Activated T-cell treated with anti-CD3 and anti-CD28 coated beads, Interleukin-2, amount 50 U/mL, for 1 hour (primary cell): ENCODE measurements at regions not wholly inside any gene's neighbourhood (a gene's known extent, or its start where the extent isn't known, plus 50 kb on each side); places are given as distances from the start of the nearest gene placed in this dataset.
A peak's percentile ranks its signal among the peaks of the same experiment; 100 is the strongest.

Experiments used
- DNase-seq: peaks from one replicate; pipeline ENCODE4 v3.0.0-alpha.2; 2020

DNA sequence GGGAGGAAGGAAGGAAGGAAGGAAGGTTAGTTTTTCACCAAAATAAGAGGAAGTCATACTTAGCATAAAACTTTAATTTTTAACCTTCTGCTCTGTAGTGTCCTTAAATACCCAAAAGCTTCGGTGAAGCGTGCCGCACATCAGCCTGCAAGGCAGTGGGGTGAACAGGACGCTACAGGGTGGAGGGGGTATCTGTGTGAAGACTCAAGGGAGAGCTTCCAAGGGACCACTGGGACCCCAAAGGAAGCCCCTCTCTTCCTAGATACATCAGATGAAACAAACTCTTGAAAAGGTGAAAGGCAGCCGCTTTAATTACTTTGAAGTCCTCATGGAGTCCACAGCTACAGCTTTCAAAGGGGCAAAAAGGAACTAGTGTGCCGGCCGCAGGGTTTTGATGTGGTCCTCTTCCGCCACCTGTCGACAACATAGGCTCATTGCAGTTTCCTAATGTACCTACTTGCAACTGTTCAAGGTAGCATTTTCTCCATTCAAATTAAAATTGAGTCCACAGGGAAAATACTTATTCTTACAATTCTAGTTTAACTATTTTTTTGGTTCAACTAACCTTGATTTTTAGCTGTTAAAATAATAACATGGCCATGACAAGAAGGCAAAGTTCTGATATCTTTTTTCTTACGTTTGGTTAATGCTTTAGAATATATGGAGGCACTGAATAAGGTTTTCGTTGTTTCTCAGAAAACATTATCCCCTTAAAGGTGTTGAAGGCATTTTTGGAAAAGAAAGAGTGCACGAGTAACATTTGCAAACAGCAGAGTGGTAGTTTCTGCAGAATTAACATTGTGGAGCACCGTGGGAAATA lies 135.0 kb upstream of the RIPOR2 start:
- DNase-seq = peak; percentile 76

DNA sequence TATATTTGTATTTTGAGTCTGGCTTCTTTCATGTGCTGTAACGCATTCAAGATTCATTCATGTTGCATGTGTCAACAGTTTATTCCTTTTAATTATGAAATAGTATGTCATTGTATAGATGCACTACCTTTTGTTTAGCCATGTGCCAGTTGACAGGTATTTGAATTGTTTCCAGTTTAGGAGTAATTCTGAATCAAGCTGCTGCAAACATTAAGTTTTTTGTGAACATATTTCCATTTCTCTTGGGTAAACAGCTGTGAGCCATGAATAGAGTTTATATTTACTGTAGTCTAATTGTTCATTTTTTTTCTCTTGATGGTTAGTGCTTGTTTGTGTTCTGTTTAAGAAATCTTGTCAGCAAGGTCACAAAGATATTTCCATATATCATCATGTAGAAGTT lies 142.4 kb upstream of the RIPOR2 start:
- DNase-seq = no peak

DNA sequence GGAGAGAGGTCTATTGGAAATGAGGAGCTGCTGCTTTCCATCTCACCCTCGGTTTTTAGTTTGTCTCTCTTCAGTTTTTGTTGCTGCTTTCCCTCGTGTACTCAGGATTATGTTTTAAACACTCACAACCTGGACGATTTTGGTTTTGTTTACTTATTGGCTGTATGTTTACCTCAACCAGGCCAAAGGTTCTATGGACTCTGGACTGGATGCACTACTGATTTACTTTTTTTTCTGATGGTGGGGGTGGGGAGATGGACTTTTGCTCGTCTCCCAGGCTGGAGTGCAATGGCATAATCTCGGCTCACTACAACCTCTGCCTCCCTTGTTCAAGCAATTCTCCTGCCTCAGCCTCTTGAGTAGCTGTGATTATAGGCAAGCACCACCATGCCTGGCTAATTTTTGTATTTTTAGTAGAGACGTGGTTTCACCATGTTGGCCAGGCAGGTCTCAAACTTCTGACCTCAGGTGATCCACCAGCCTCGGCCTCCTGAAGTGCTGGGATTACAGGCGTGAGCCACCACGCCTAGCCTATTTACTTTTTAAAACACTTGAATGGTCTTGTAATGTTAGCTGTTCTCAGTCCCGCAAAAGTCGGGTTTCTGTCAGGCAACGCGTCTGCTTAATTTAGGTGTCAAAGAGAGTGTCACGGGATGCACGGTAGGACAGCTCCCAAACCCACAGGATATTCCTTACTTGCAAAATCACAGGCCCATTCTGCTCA lies 148.2 kb upstream of the RIPOR2 start:
- DNase-seq = no peak

DNA sequence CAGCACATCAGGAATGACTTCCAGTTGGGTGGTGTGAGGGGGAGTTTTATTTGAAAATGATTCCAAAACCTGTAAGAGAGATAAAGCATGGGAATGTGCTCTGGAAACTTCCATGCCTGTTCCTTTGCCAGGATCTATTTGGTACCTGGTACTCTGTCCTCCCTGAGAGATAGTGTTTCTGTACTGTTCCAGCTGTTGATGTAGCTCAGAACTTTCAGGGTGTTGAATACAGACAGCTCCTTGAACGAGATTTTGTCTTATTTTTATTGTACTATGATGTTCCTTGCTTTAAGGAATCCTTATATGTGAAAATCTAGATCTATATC lies 148.7 kb upstream of the RIPOR2 start:
- no peak for DNase-seq

DNA sequence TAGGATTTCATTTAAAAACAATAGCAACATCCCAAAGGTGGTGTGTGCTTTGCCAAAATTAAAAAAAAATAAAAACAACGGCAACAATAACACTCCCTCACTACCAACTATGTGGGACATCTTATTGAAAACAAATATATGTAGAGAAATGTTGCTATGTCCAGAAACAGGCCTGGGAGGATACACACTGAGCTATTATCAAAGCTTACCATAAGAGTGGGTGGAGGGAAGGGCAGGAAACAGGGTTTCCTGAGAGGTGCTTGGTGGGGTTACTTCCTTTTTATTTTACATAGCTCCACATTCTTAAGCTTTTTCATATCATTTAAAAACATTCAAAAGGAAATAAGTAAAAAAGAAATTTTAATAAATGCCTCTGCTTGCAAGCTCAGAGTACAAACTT lies 150.0 kb upstream of the RIPOR2 start:
- no peak for DNase-seq

DNA sequence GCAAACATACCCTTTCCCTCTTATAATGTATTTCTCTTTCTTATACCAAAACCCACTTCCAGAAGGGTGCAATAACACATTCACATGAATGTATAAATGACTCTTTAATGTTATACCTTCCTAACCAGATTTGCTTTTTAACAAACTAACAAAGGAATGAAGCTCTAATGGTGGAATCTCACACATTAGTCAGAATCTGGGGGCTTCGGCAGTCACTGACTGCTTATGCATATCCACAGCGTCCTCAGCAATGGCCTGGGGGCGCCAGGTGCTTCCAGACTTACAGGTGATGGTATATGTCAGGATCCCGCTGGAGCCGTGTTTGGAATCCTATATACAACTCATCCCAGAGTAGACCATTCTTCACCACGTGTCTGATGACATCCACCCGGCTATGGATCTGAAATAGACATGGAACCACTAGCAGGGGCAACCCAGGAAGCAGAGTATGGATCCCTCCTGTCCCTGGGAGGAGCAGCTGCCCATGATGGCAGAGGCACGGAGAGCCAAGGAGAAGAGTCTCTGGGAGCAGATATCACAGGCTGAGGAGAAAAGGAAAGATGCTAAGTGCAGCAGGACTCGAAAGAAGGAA lies 150.8 kb upstream of the RIPOR2 start:
- no peak for DNase-seq

DNA sequence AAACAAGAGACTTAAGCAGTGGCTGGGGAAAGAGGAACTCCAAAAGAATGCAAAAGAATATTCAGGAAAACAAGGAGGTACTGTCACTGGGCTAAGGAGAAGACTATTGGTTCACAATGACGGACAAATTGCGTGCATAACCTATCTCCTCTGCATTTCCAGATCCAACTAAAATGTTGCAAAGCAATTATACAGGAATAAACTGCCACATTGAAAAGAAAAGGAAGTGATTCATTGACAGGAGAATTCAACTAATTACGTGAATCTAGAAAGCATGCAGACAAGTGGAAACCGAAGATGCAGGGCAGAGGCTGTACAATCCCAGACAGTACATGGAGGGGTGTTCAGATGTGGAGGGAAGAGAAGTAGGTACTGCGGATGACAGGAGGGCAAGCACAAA lies 152.8 kb upstream of the RIPOR2 start:
- DNase-seq = no peak

DNA sequence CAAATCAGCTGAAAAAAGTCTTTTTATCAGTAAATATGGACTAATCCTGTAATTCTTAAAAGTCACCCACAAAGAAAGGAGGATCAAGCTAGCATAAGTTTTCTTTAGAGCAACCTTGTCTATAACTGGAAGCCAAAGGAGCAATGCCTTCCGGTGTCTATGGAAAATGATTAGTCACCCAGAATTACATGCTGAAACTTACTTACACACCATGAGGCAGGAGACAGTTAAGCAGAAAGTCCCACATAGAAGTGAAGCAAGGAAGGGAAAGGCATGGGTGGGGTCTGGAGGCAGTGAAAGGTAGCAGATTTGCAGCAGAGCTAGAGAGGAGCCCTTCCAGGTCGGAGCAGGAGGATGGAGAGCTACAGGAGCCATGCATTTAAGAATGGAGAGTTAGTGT lies 153.7 kb upstream of the RIPOR2 start:
- DNase-seq = no peak

DNA sequence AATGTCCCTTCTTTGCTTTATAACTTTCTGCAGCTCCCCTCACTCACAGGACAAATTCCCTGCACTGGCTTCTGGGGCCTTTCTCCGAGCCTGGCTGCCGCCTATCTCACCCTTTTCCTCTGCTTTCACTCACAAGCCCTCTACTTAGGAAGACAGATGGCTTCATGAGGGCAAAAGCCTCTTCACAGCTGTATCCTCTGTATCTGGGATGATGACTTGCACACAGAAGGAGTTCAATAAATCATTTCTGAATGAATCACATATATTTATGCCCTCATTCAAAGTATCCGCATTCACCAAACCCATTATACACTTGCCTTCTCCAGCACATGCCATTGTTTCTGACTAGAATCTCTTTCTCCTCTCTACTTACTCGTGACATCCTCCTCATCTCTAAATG lies 159.0 kb upstream of the RIPOR2 start:
- no peak for DNase-seq

DNA sequence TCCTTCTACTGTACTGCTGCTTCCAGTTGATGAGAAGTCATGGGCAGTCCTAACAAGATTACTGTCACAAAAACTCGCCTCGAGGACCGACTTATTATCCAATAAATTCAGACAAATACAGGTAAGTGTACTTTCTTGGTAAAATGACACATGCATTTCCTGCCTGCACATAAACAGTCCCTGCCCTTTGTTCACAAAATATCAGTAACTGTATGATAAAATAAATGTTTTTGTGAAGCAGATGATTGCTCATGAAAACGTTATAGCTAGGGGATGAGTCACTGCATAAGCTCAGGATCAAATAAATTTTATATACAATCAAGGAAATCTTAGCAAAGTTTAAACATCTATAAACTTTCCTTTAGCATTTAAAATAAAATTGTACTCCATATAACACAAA lies 164.5 kb upstream of the RIPOR2 start:
- DNase-seq = no peak

DNA sequence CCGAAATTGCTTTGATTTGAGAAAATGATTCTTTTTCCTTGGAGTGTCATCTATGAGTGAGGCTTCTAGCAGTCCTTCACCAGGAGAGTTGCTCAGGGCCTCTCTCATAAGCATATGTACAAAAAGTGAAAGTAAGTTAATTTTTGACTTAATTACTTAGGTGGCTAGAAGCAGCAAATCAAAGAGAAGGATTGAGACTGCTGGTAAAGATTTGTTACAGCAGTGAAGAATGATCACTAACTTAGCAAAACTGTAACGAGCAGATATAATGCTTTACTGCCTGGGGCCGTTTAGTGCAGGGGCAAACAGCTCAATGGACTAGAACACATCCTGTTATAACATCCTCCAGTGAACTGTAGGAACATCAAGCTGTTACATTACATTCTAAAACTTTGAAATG lies 167.8 kb upstream of the RIPOR2 start:
- no peak for DNase-seq

DNA sequence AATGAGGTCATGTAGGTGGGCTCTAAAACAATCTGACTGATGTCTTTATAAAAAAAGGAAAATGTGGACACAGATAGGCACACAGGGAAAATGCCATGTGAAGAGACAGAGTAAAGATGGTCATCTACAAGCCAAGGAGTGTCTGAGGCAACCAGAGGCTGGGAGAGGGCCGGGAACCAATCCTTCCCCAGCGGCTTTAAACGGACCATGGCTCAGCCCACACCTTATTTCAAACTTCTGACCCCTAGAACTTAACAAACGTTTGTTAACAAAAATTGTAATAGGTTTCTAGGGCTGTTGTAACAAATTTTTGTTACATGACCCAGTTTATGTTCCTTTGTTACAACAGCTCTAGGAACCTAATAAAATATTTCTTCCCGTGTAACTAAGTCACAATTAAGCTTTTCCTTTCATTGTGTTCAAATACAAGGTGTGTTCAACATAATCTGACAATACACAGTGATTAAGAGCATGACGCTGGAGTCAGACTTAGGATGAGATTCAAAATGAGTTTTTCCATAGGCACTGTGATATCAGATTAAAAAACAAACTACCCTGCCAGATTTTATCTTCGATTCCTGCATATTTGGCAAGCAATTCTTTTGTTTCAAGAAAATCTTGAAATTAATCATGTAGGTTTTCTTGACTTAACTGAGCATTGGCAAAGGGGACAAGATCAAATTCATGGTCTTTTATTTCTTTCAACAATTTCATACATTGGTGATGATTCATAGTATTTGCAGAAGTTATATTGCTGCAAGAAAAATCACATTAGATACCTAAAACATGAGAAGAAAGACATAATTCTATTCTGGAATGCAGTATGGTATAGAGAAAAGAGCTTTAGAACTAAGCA lies 169.5 kb upstream of the RIPOR2 start:
- DNase-seq = no peak

DNA sequence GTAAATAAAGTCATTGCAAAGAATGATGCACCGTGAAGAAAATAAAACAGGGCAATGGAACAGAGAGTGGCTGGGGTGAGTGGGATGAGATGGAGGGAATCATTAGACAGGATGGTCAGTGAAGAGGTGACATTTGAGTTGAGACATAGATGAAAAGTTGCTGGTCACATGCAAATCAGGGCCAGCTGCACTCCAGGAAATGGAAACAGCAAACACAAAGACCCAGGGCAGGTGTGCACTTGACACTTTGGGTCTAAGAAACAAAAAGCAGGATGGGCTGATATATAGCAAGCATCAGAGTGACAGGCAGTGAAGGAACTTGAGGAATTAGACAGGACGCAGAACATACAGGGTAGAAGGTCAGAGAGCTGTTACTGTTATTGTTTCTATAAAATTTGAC lies 171.5 kb upstream of the RIPOR2 start:
- DNase-seq = no peak

DNA sequence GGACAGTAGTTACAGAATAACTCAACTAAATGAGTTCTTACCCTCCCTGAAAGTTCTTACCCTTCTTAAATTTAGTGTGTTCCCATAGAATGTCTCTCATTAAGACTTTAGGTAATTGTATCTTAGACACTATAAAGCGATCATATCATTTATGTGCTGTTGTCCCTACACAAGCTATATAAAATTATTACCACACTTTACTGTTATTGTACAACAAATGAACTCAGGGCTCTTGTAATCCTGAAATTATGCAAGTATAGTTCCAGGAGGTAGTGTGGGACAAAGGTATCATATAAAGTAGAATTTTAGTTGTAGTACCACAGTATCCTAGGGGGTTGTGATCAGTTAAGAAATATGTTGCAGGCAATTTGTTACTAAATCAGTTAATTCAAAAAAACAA lies 167.4 kb upstream of the CARMIL1 start:
- DNase-seq = no peak

DNA sequence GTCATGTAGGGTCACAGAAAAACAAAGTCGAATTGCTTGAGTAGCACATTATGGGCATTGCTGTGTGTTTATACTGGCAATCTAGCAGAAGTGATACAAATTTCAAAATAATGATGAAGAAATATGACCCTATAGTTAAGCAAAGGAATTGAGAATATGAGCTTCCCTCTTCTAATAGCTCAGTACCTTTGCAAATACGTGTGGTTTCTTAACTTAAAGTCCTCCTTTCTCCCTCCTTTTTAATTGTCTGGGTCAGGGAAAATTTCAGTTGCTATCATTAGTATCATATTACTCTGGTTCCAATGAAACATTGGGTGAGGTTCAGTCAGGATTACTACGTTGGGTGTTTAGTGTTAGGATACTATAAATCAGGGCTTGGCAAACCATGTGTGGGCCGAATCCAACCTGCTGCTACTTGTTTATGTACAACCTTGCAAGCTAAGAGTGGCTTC lies 166.8 kb upstream of the CARMIL1 start:
- DNase-seq = no peak

DNA sequence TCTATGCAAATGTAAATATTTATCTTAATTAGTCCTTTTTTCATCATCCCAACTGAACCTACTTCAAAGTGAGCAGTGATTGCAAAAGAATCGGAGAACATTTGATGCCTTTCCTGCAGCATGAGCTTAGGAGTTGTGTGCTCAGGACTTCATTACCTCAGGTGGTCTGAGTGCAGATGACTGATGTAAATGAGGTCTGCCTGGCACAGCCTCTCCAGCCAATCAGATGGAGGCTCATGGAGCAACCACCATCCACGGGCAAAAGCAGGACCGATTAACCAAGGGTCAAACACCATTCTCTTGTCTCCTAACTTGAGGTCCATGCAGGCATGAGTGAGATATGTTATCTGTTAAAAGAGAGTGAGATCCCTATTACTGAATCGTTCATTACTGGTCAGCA lies 165.7 kb upstream of the CARMIL1 start:
- DNase-seq = no peak

DNA sequence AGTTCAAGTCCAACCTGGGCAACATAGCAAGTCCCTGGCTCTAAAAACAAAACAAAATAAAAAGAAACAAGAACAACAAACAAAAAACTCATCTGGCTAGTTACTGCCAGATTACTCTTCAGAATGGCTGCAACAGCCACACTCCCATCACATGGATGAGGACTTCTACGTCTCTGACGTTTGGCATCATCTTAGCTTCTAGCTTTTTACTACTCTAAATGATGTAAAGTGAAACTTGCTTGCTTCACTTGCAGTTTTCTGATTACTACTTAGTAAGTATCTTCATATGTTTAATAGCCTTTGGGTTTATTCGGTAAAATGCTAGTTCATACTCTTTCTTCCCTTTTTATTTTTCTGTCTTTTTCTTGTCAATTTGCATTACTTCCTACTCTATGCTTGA lies 161.1 kb upstream of the CARMIL1 start:
- no peak for DNase-seq

DNA sequence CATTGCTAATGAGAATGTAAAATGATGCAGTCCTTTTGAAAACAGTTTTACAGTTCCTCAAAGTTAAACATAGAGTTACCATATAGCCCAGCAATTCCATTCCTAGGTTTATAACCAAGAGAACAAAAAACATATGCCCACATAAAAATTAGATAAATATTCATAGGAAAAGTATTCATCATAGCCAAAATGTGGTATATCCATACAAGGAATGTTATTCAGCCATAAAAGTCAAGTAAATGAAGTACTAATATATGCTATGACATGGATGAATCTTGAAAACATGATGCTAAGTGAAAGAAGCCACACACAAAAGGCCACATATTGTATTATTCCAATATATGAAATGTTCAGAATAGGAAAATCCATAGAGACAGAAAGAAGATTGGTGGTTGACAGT lies 158.0 kb upstream of the CARMIL1 start:
- DNase-seq = no peak

DNA sequence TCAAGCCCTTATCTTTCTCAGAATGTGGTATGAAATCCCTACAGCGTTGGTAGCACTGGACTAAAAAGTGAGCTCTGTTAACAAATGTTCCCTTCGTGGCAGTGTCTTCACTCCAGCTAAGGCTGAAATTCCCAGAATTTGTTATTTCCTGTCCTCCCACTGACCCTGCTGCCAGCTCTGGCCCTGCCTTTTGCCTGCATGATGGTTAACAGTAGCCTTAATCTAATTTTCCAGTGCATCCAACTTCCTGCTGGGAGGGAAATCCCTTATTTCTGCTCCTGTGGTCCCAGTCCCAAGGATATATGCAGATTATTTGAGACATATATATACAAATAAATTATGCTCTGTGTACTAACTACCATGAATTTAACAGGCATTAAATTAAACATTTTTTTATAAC lies 157.2 kb upstream of the CARMIL1 start:
- no peak for DNase-seq

DNA sequence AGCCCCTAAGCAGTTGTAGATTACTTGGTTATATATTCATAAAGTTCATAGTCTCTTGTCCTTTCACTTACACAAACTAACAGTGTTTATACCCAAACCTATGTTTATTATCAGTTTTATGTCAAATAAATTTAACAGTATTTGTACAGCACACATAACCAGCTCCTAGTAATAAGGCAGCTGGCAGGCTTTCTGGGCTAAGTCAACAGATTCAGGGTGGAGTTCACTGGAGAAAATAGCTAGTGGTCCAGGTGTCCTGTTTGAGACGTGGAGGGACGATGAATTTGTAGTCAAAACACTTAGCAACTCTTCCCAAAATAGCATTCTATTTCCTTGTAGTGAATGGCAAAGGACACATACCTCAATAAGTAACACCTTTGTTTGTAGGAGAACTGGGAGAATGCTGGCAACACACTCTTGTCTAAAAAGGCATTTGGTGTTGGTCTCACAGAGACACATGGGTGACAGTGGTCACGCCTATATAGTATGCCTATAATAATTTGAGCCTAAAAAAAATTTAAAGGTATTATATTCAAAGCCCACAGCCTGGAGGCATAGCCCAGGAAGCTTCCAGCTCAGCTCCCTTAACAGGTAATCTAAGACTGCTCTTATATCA lies 156.4 kb upstream of the CARMIL1 start:
- DNase-seq = no peak

DNA sequence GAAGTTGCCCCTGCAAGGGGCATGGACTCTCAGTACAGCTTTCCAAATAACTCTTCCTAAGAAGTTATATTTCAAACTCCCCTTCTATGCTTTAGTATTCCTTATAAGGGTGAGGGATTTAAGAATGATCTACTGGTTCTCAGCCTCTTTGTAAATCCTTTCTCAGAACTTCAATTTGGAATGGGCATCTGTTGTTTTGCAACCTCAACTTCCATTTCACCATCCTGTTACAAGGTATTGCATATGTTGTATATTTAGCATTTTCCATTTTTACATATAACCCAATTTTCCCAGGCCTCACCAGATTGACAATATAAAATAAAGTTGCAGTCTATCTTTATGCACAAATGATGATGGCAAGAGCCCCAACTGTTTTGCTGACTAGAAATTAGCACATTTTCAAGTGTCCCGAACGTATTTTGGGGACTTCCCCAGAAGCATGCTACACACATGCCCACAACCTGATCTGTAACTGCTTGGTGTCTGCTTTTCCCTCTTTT lies 154.9 kb upstream of the CARMIL1 start:
- DNase-seq = no peak

DNA sequence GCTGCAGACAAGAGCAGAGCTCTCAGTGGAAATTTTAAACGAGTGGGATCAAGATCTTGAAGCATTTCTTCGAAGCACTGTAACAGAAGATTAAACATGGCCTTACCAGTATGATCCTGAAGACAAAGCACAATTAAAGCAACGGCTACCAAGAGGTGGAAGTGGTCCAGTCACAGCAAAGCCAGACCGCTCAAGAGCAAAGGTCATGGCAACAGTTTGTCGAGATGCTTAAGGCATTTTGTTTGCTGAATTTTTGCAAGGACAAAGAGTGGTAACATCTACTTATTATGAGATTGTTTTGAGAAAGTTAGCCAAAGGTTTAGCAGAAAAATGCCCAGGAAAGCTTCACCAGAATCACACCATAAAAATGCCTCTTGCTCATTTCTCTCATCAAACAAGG lies 153.4 kb upstream of the CARMIL1 start:
- DNase-seq = no peak
